Panc1 (cell line): ENCODE measurements at regions not wholly inside any gene's neighbourhood (a gene's known extent, or its start where the extent isn't known, plus 50 kb on each side); places are given as distances from the start of the nearest gene placed in this dataset.

Experiments used
- ATAC-seq: fragments of 200-7000 bp; cut with Tn5 transposase; 2 replicates; pipeline ENCODE4 v1.9.1; 2020; ENCODE audit warnings: mild to moderate bottlenecking, moderate library complexity
- BruUV-seq: library from RNA; stranded (reverse); fragments of 400-500 nt; replicated peaks from 2 replicates; lab custom pipeline; 2021; lab: Mats Ljungman, UMichigan
- CTCF ChIA-PET: fragments of 300-600 bp; sonication (Branson Sonifier 250); formaldehyde crosslinking; loops from one replicate; lab custom pipeline; 2022; ENCODE audit warnings: antibody characterized with exemption; lab: Charles Lee
- POLR2A ChIA-PET: fragments of 300-600 bp; sonication (Branson Sonifier 250); formaldehyde crosslinking; loops from one replicate; lab custom pipeline; 2022; ENCODE audit warnings: antibody characterized with exemption; lab: Charles Lee
- DNase-seq: peaks from one replicate; pipeline ENCODE4 v3.0.0-alpha.2; 2010; ENCODE audit warnings: low read depth, low spot score
- H3K27ac ChIP-seq: 2 replicates; pipeline ENCODE4 v1.5.1; 2011; ENCODE audit warnings: mild to moderate bottlenecking, low read length, inconsistent platforms
- H3K27me3 ChIP-seq: fragments of 200-500 bp; sonication (Bioruptor generic); 2 replicates; pipeline ENCODE4 v1.6.0; 2014; ENCODE audit warnings: low read length, inconsistent platforms; ENCODE audit not compliant: control insufficient read depth, insufficient read depth
- H3K36me3 ChIP-seq: fragments of 200-500 bp; sonication (Bioruptor generic); 2 replicates; pipeline ENCODE4 v1.5.1; 2014; ENCODE audit warnings: inconsistent platforms, mild to moderate bottlenecking, low read length, moderate library complexity; ENCODE audit not compliant: control insufficient read depth, insufficient read depth
- H3K4me1 ChIP-seq: 2 replicates; pipeline ENCODE4 v1.5.1; 2011; ENCODE audit warnings: inconsistent platforms, mild to moderate bottlenecking, low read length, moderate library complexity; ENCODE audit not compliant: control insufficient read depth, insufficient read depth
- H3K4me3 ChIP-seq, 2 experiments: 2 replicates each; pipeline ENCODE4 v1.5.1; 2011 to 2012; ENCODE audit warnings: low read depth in 2 of 2, low read length in 2 of 2, mild to moderate bottlenecking in 2 of 2, inconsistent platforms in 1 of 2, moderate library complexity in 1 of 2
- H3K9me3 ChIP-seq: fragments of 200-500 bp; sonication (Bioruptor generic); 2 replicates; pipeline ENCODE4 v1.5.1; 2014; ENCODE audit warnings: low read depth, mild to moderate bottlenecking, inconsistent platforms, low read length, moderate library complexity; ENCODE audit not compliant: control insufficient read depth, insufficient read depth
- POLR2AphosphoS5 ChIP-seq: IDR thresholded peaks from 2 replicates; pipeline ENCODE4 v1.6.1; 2012; ENCODE audit warnings: mild to moderate bottlenecking, low read depth, low read length, moderate library complexity
- SIN3A ChIP-seq: IDR thresholded peaks from 2 replicates; pipeline ENCODE4 v1.6.1; 2012; ENCODE audit warnings: low read depth, mild to moderate bottlenecking, low read length, moderate library complexity, borderline replicate concordance; ENCODE audit not compliant: insufficient read depth
- TCF7L2 ChIP-seq: IDR thresholded peaks from 2 replicates; pipeline ENCODE4 v1.6.1; 2011; ENCODE audit warnings: mild to moderate bottlenecking, low read depth, low read length, inconsistent platforms
- in situ Hi-C: cut with HindIII; loops from 2 replicates; pipeline ENCODE4 v1.10.0; 2016; ENCODE audit warnings: low sequenced_read_pairs, low pct_unique_long_range_greater_than_20kb
- intact Hi-C: fragments of 100-400 bp; cut with micrococcal nuclease; formaldehyde crosslinking; loops from one replicate; pipeline ENCODE4 v1.10.0; 2022; ENCODE audit not compliant: unreplicated experiment
- TF ChIP-seq, protein P1 (sequence below), 2 experiments: IDR thresholded peaks; 2 replicates each; pipeline ENCODE4 v1.6.1; 2011 to 2012; ENCODE audit warnings: low read depth in 2 of 2, control low read depth in 1 of 2, low read length in 1 of 2, mild to moderate bottlenecking in 1 of 2, moderate library complexity in 1 of 2; ENCODE audit not compliant: insufficient read depth in 1 of 2
- TF ChIP-seq, protein P2 (sequence below): fragments of 450-650 bp; IDR thresholded peaks from 2 replicates; pipeline ENCODE4 v1.5.1; 2017; ENCODE audit warnings: mild to moderate bottlenecking

DNA sequence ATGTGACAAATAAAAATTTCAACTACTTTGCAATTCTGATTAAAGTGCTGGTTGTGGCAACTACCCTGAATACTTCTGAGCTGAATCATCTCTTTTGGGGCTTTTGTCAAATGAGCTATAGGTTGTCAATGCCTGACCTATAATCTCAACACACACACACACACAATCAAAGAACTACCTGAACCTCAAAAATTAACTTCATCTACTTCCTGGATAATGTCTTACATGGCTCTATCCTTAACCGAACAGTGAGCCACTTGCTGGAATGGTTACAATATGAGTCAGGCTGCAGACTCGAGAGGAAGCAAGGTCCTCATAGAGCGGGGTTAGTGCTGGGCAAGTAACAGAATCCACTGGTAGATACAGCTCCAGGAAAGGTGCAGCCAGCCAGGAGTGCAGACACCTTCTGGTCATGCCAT, 70.6 kb upstream of the DST start:
- no peak for TF ChIP-seq SIN3A
- TF ChIP-seq, protein P1, sequence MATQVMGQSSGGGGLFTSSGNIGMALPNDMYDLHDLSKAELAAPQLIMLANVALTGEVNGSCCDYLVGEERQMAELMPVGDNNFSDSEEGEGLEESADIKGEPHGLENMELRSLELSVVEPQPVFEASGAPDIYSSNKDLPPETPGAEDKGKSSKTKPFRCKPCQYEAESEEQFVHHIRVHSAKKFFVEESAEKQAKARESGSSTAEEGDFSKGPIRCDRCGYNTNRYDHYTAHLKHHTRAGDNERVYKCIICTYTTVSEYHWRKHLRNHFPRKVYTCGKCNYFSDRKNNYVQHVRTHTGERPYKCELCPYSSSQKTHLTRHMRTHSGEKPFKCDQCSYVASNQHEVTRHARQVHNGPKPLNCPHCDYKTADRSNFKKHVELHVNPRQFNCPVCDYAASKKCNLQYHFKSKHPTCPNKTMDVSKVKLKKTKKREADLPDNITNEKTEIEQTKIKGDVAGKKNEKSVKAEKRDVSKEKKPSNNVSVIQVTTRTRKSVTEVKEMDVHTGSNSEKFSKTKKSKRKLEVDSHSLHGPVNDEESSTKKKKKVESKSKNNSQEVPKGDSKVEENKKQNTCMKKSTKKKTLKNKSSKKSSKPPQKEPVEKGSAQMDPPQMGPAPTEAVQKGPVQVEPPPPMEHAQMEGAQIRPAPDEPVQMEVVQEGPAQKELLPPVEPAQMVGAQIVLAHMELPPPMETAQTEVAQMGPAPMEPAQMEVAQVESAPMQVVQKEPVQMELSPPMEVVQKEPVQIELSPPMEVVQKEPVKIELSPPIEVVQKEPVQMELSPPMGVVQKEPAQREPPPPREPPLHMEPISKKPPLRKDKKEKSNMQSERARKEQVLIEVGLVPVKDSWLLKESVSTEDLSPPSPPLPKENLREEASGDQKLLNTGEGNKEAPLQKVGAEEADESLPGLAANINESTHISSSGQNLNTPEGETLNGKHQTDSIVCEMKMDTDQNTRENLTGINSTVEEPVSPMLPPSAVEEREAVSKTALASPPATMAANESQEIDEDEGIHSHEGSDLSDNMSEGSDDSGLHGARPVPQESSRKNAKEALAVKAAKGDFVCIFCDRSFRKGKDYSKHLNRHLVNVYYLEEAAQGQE (IDR thresholded peaks at IDR 0.05; ENCODE audit: insufficient read depth in 1 of 2, low read depth in 2 of 2, low read length in 1 of 2), result no peak; a peak in 1 of 4 replicates
- TF ChIP-seq, protein P2, sequence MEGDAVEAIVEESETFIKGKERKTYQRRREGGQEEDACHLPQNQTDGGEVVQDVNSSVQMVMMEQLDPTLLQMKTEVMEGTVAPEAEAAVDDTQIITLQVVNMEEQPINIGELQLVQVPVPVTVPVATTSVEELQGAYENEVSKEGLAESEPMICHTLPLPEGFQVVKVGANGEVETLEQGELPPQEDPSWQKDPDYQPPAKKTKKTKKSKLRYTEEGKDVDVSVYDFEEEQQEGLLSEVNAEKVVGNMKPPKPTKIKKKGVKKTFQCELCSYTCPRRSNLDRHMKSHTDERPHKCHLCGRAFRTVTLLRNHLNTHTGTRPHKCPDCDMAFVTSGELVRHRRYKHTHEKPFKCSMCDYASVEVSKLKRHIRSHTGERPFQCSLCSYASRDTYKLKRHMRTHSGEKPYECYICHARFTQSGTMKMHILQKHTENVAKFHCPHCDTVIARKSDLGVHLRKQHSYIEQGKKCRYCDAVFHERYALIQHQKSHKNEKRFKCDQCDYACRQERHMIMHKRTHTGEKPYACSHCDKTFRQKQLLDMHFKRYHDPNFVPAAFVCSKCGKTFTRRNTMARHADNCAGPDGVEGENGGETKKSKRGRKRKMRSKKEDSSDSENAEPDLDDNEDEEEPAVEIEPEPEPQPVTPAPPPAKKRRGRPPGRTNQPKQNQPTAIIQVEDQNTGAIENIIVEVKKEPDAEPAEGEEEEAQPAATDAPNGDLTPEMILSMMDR, result no peak
- no peak for TF ChIP-seq TCF7L2
- no peak for TF ChIP-seq POLR2AphosphoS5
- BruUV-seq, result no TSS peak
- H3K27ac ChIP-seq, result peak overlapping the region; percentile 99
- DNase-seq, result peak; percentile 82
- H3K36me3 ChIP-seq, result no peaks in the 10 kb centered on the region
- intact Hi-C loops, result no loop called here
- H3K9me3 ChIP-seq, result peaks cover 1% of the 10 kb centered on the region; the same call in 1 of the 2 replicates
- in situ Hi-C loops, result no loop called here
- ChIA-PET CTCF (interaction anchor here (1.4 kb wide), 1 partner anchor 138 kb away, joined by 5 read pairs; no protein-coding TSS in a partner anchor), POLR2A (no interaction called here)
- H3K4me1 ChIP-seq, result peaks cover 83% of the 10 kb centered on the region
- peak; percentile 74 for ATAC-seq
- H3K27me3 ChIP-seq, result no peaks in the 10 kb centered on the region
- H3K4me3 ChIP-seq, result peak overlapping the region in 1 of 2 experiments; percentile 5; a peak in 1 of 4 replicates

DNA sequence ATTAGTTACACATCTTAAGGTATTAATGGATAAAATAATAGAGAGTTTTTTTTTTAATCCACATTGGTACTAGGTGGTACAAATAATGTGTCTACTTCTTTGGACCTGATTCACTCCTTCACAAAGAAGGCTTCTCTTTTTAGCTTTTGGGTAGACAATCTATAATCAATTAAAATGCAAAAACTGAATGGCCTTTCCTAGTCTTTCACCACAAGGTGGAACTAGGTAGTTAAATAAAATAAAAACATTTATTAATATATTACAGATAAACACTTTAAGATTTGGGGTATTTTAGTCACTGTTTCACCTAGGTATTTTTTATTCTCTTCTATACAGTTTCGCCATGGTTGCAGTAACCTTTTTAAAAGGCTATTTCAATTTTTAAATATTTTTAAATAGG, 68.3 kb upstream of the DST start:
- BruUV-seq, result no TSS peak
- Histone ChIP-seq H3K4me3 (no peak overlapping the region), H3K27me3 (no peaks in the 10 kb centered on the region), H3K9me3 (no peaks in the 10 kb centered on the region), H3K27ac (peak overlapping the region; percentile 82), H3K4me1 (peaks cover 79% of the 10 kb centered on the region), H3K36me3 (no peaks in the 10 kb centered on the region)
- ChIA-PET POLR2A (no interaction called here), CTCF (no interaction called here)
- in situ Hi-C loops, result no loop called here
- intact Hi-C loops, result no loop called here
- DNase-seq (no peak), ATAC-seq (no peak)
- TF ChIP-seq, protein P2, result peak; percentile 28; the same call in 1 of the 2 replicates
- TF ChIP-seq, protein P1 (IDR thresholded peaks at IDR 0.05; ENCODE audit: insufficient read depth in 1 of 2, low read depth in 2 of 2, low read length in 1 of 2), result no peak
